ENCODE measurements at regions not wholly inside any gene's neighbourhood (a gene's known extent, or its start where the extent isn't known, plus 50 kb on each side); places are given as distances from the start of the nearest gene placed in this dataset.

DNA sequence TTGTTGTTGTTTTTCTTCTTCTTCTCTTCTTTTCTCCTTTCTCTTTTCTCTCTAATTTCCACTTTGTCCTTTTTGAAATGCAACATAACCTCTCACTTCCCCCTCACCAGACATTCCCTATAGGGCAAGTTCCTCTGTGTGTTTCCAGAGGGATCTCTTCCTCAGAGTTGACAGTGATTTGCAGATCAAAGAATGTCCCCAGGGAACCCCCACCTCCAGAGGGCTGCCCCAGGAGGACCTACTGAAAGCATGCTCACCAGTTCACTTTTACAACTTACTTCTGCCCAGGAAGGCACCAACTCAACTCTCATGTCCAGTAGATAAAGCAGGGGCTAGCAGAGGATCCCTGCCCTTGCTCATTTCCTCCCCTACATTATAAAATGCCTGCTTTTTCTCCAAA, 1648.0 kb downstream of the PCDH9 start:
- TF ChIP-seq, protein P1, sequence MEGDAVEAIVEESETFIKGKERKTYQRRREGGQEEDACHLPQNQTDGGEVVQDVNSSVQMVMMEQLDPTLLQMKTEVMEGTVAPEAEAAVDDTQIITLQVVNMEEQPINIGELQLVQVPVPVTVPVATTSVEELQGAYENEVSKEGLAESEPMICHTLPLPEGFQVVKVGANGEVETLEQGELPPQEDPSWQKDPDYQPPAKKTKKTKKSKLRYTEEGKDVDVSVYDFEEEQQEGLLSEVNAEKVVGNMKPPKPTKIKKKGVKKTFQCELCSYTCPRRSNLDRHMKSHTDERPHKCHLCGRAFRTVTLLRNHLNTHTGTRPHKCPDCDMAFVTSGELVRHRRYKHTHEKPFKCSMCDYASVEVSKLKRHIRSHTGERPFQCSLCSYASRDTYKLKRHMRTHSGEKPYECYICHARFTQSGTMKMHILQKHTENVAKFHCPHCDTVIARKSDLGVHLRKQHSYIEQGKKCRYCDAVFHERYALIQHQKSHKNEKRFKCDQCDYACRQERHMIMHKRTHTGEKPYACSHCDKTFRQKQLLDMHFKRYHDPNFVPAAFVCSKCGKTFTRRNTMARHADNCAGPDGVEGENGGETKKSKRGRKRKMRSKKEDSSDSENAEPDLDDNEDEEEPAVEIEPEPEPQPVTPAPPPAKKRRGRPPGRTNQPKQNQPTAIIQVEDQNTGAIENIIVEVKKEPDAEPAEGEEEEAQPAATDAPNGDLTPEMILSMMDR (IDR thresholded peaks at IDR 0.05; ENCODE audit: insufficient read depth, low read depth, low read length): no peak
- no peak for TF ChIP-seq EZH2 (IDR thresholded peaks at IDR 0.05; ENCODE audit: insufficient read depth, low read length)

Measured in astrocyte (in vitro differentiated cells and primary cell).